ENCODE measurements at regions not wholly inside any gene's neighbourhood (a gene's known extent, or its start where the extent isn't known, plus 50 kb on each side); places are given as distances from the start of the nearest gene placed in this dataset.
"Not testable (repeated sequence)": the region's sequence is repeated elsewhere in the genome, so short reads cannot be mapped to it uniquely, and the experiment has no call there.

DNA sequence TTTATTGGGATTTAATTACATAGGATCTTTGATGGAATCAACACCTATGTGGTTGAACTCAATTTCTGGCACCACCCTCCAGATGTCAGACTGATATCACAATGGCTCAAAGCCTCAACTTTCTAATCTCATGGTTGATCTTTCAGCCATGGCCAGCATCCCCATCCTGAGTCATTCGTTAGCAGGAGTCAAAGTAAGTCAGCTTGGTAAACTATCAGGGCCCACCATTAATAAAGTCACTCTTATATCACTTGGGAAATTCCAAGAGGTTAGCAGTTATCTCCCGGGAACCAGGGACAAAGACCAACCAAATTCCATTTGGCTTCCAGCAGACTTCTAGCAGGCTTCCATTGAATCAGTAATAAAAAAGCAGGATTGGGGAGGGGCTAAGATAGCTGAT, 50.7 kb upstream of the TNFSF4 start:
- no peak for DNase-seq (ENCODE audit: low read depth, low spot score)

- no peak for DNase-seq (ENCODE audit: low read depth, low spot score)
Measured at GRCh38 chr1:173258479-173259264, 51.5 kb upstream of the TNFSF4 start.

- not testable (repeated sequence) for DNase-seq (ENCODE audit: low read depth, low spot score)
Measured at GRCh38 chr1:173260329-173260728, 53.2 kb upstream of the TNFSF4 start.

DNA sequence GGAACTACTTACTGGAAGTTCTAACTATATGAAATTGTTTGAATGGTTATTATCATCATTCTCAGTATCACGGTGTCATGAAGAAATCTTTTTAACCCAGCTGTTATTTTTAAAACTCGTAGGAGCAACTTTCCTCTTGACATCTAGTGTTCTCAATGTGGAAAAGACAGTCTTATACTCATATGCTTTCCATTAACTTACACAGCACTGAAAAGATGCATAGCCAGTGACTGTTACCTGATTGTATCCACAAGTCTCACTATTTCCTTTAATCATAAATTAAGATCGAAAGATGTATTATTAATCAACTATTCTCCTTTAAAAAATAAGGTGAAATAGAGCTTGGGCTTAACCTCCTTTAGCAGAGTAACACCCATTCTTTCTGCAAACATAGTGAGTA, 59.7 kb upstream of the TNFSF4 start:
- no peak for DNase-seq (ENCODE audit: low read depth, low spot score)

- no peak for DNase-seq (ENCODE audit: low read depth, low spot score)
Measured at GRCh38 chr1:173267453-173267945, 60.4 kb upstream of the TNFSF4 start.

- no peak for DNase-seq (ENCODE audit: low read depth, low spot score)
Measured at GRCh38 chr1:173268261-173268660, 61.1 kb upstream of the TNFSF4 start.

DNA sequence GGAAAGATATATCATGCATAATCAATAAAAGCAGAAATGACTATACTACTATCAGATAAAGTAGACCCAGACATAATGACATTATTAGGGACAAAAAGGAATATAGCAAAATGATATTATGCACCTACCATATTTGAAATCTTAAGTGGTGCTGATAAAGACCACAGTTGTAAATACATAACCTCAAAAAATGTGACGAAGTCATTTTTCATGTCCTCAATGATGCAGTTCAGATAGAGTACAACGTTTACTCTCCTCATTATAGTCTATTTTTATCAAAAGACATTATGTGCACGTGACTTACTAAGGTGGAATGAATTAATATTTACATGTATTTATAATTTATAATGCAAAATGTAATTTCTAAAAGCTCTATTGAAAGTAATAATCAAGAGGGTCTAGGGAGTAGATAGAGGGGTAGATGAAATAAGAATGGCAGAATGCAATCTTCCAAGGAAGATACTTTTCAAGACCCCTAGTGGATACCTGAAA, 61.7 kb upstream of the TNFSF4 start:
- no peak for DNase-seq (ENCODE audit: low read depth, low spot score)

GRCh38 chr1:173269490-173270230, 62.5 kb upstream of the TNFSF4 start:
- no peak for DNase-seq (ENCODE audit: low read depth, low spot score)

- DNase-seq (ENCODE audit: low read depth, low spot score) = no peak
Measured at GRCh38 chr1:173270243-173270642, 63.1 kb upstream of the TNFSF4 start.

DNA sequence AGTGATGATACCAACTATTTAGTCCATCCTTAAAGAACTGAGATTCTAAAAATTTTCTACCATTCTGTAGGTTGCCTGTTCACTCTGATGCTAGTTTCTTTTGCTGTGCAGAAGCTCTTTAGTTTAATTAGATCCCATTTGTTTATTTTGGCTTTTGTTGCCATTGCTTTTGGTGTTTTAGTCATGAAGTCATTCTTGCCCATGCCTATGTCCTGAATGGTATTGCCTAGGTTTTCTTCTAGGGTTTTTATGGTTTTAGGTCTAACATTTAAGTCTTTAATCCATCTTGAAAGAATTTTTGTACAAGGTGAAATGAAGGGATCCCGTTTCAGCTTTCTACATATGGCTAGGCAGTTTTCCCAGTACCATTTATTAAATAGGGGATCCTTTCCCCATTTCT, 63.9 kb upstream of the TNFSF4 start:
- DNase-seq (ENCODE audit: low read depth, low spot score) = not testable (repeated sequence)

DNA sequence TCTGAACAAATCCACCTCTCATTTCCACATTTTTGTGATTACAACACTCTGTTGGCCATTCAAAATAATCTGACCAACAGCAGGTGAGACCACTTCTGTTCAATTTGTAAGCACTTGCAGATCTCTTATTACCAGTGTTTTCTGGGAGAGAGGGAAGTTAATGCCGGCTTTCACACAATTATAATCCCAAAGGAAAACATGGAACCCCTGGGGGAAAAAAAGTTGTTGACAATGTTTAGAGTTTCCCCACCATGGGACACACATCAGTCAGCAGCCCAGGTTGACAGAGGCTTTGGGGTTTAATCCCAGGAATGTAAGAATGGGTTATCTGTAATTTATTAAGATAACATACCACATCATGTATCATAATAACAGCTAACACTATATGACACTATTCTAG, 68.4 kb upstream of the TNFSF4 start:
- DNase-seq (ENCODE audit: low read depth, low spot score) = no peak

DNA sequence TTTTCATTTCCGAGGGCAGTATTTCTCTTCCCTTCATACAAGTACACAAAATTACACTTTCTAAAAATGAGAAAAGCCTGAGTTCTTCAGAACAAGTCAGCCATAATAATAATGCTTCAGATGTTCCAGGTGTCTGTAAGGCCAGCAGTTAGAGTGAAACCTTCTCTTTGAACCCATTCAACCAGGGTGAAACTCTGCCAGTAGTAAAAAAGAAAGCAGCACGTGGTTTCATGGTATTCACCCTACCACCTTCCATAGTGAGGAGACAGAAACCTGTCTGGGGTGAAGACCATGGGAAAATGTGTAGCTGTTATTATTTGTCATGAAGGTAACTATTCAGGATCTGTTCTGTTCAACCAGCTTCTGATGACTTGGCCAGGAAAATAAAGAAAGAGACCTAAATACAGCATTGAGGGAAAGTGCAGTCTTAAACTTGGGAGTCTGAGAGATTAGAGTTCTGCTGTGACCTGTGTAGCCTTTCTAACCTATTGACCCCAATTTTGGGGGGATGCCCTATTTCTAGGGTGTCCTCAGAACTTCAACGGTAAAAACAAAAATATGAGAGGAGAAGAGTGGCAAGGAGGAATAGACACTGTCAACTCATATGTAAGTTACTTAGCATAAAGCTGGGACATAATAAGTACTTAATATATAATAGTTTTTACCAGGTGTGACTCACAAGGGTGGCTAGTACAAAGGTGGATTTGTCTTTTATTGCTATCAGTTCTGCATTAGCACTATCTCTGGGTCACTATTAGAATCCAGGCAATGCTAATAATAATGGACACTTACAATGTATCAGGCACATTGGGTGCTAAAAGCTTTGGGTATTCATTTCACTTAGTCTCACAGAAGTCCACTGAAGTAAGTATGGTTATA, 70.0 kb upstream of the TNFSF4 start:
- DNase-seq (ENCODE audit: low read depth, low spot score) = no peak

GRCh38 chr1:173280899-173281660, 73.9 kb upstream of the TNFSF4 start:
- DNase-seq (ENCODE audit: low read depth, low spot score) = no peak

DNA sequence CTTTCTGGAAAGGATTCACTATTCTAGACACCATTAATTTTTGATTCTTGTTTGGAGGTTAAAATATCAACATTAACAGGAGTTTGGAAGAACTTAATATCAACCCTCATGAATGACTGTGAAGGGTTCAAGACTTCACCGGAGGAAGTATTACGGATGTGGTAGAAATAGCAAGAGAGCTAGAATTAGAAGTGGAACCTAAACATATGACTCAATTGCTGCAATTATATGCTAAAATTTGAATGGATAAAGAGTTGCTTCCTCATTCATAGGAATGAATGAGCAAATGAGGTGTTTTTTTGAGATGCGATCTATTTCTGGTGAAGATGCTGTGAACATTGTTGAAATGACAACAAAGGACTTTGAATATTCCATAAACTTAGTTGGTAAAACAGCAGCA, 77.9 kb upstream of the TNFSF4 start:
- no peak for DNase-seq (ENCODE audit: low read depth, low spot score)

GRCh38 chr1:173287785-173288184, 80.7 kb upstream of the TNFSF4 start:
- DNase-seq (ENCODE audit: low read depth, low spot score) = no peak

DNA sequence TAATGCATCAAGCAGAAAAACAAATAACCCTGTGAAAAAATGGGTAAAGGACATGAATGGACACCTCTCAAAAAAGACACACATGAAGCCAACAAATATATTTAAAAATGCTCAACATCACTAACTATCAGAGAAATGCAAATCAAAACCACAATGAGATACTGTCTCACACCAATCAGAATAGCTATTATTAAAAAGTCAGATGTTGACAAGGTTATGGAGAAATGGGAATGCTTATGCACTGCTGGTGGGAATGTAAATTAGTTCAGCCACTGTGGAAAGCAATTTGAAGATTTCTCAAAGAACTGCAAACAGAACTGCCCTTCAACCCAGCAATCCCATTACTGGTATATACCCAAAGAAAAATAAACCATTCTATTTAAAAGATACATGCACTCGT, 86.6 kb upstream of the TNFSF4 start:
- DNase-seq (ENCODE audit: low read depth, low spot score) = no peak

GRCh38 chr1:173294843-173295242, 87.7 kb upstream of the TNFSF4 start:
- DNase-seq (ENCODE audit: low read depth, low spot score) = no peak

GRCh38 chr1:173295391-173295790, 88.3 kb upstream of the TNFSF4 start:
- no peak for DNase-seq (ENCODE audit: low read depth, low spot score)

DNA sequence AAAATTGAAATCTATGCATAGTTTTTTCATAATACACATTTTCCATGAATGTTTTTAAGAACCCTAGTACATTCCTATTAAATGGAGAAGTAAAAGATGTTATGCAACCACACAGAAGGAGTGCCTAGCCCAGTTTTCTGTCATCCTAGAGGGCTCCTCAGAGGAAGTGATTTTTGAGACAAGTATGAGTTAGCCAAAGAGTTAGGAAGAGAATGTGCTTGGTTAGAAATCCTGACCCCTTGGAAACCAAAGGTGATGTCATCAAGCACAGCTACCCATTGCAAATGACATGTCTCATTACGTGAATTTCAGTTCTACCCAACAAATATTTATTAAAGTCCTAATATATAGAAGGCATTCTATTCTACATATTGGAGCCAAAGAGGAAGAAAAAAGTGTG, 88.9 kb upstream of the TNFSF4 start:
- no peak for DNase-seq (ENCODE audit: low read depth, low spot score)

GRCh38 chr1:173297798-173298391, 90.8 kb upstream of the TNFSF4 start:
- DNase-seq (ENCODE audit: low read depth, low spot score) = no peak

Data from brain pericyte (primary cell).